Spleen (tissue), 7 donors: ENCODE measurements at regions not wholly inside any gene's neighbourhood (a gene's known extent, or its start where the extent isn't known, plus 50 kb on each side); places are given as distances from the start of the nearest gene placed in this dataset.

ENCODE experiments used
- POLR2A ChIP-seq, 3 donors: fragments of 450-650 bp; IDR thresholded peaks; one replicate each; pipeline ENCODE4 v1.5.1; 2017; ENCODE audit warnings: antibody characterized with exemption in 3 of 3, mild to moderate bottlenecking in 1 of 3
- POLR2AphosphoS5 ChIP-seq, 3 donors: sonication (generic); formaldehyde crosslinking; IDR thresholded peaks; one replicate each; pipeline ENCODE4 v1.5.1; 2017; ENCODE audit warnings: antibody characterized with exemption in 3 of 3
- TF ChIP-seq, protein P1 (sequence below), 11 experiments: fragments of 200-600 bp in 7 of 11; fragments of 450-650 bp in 4 of 11; sonication (generic) in 4 of 11; IDR thresholded peaks in 8 of 11; conservative IDR thresholded peaks in 3 of 11; 1 replicate in 7 of 11; 2 replicates in 4 of 11; pipeline versions ENCODE4 v1.4.0 to v1.8.0; 2016 to 2021; ENCODE audit warnings: antibody characterized with exemption in 11 of 11, inconsistent platforms in 4 of 11, mild to moderate bottlenecking in 1 of 11
- donor health status: DM: no; HTN: no; CAD: no; lungs with moderate emphysema.
- donor health status: DM: no; HTN: no; CAD: no.
- donor health status: DM: no; HTN: no; CAD: no.

DNA sequence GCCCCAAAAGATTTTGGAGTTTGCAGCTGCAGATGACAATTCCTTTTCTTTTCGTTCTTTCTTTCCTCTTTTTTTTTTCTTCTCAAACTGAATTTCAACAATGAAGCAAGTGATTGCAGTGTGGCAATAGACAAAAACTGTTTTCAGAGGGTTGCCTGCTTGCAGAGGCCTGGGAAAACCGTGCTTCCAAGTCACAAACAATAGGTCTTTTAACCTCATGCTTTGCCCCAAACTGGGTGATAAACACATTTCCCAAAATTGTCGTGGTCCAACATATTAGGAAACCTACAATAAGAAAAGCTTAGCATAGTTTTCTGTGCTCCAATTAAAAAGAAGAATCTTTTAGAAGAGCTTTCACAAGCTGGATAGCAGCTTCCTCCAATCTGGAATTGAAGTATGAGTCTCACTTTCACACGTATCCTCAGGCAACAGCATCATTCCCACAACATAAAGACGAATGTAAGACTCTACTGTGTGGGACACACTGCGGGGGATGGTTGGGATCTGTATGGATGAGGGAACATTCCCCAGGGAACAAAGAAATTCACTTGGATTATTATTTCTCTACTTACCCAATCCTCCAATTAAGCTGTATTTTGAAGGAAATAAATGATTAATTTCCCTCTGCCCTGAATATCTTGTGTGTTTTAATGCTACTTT, 656.1 kb downstream of the RNF144A start:
- no peak for TF ChIP-seq POLR2A (IDR thresholded peaks at IDR 0.05)
- no peak for TF ChIP-seq POLR2AphosphoS5 (IDR thresholded peaks at IDR 0.05)
- TF ChIP-seq, protein P1, sequence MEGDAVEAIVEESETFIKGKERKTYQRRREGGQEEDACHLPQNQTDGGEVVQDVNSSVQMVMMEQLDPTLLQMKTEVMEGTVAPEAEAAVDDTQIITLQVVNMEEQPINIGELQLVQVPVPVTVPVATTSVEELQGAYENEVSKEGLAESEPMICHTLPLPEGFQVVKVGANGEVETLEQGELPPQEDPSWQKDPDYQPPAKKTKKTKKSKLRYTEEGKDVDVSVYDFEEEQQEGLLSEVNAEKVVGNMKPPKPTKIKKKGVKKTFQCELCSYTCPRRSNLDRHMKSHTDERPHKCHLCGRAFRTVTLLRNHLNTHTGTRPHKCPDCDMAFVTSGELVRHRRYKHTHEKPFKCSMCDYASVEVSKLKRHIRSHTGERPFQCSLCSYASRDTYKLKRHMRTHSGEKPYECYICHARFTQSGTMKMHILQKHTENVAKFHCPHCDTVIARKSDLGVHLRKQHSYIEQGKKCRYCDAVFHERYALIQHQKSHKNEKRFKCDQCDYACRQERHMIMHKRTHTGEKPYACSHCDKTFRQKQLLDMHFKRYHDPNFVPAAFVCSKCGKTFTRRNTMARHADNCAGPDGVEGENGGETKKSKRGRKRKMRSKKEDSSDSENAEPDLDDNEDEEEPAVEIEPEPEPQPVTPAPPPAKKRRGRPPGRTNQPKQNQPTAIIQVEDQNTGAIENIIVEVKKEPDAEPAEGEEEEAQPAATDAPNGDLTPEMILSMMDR (IDR thresholded peaks at IDR 0.05 in 8 of 11, conservative IDR thresholded peaks at IDR 0.05 in 3 of 11): no peak
